ENCODE measurements at regions not wholly inside any gene's neighbourhood (a gene's known extent, or its start where the extent isn't known, plus 50 kb on each side); places are given as distances from the start of the nearest gene placed in this dataset.
A peak's percentile ranks its signal among the peaks of the same experiment; 100 is the strongest.

GRCh38 chr9:113694912-113695311, 181.2 kb upstream of the ZNF618 start:
- intact Hi-C loops (cut with DNase I), result no loop called here
- Histone ChIP-seq H3K4me1 (no peaks in the 10 kb centered on the region), H3K27me3 (ENCODE audit: low read depth) (no peaks in the 10 kb centered on the region), H3K4me3 (no peak overlapping the region), H3K9me3 (no peaks in the 10 kb centered on the region), H3K27ac (no peak overlapping the region), H3K36me3 (no peaks in the 10 kb centered on the region)
- no peak for TF ChIP-seq CTCF (IDR thresholded peaks at IDR 0.05)
- DNase-seq, result no peak
- ATAC-seq, result no peak

- H3K36me3 ChIP-seq, result no peaks in the 10 kb centered on the region
- no peaks in the 10 kb centered on the region for H3K27me3 ChIP-seq (ENCODE audit: low read depth)
- no peak for DNase-seq
- H3K27ac ChIP-seq, result no peak overlapping the region
- no peak for ATAC-seq
- H3K4me3 ChIP-seq, result no peak overlapping the region
- no peaks in the 10 kb centered on the region for H3K9me3 ChIP-seq
- intact Hi-C loops (cut with DNase I), result no loop called here
- TF ChIP-seq CTCF (IDR thresholded peaks at IDR 0.05), result no peak
- no peaks in the 10 kb centered on the region for H3K4me1 ChIP-seq
Observed at GRCh38 chr9:113695440-113695851, 180.7 kb upstream of the ZNF618 start.

GRCh38 chr9:113695901-113696300, 180.2 kb upstream of the ZNF618 start:
- Histone ChIP-seq H3K4me1 (no peaks in the 10 kb centered on the region), H3K36me3 (no peaks in the 10 kb centered on the region), H3K27ac (no peak overlapping the region), H3K4me3 (no peak overlapping the region), H3K9me3 (no peaks in the 10 kb centered on the region), H3K27me3 (ENCODE audit: low read depth) (no peaks in the 10 kb centered on the region)
- no peak for DNase-seq
- ATAC-seq, result peak in 1 of 2 donors; percentile 45
- TF ChIP-seq CTCF (IDR thresholded peaks at IDR 0.05), result no peak
- intact Hi-C loops (cut with DNase I), result no loop called here

GRCh38 chr9:113701774-113702755, 174.0 kb upstream of the ZNF618 start:
- H3K4me1 ChIP-seq, result peaks cover 8% of the 10 kb centered on the region

GRCh38 chr9:113705306-113705927, 170.7 kb upstream of the ZNF618 start:
- Histone ChIP-seq H3K9me3 (no peaks in the 10 kb centered on the region), H3K4me3 (no peak overlapping the region), H3K27me3 (ENCODE audit: low read depth) (no peaks in the 10 kb centered on the region), H3K4me1 (peaks cover 8% of the 10 kb centered on the region), H3K27ac (peak overlapping the region; percentile 9), H3K36me3 (no peaks in the 10 kb centered on the region)
- peak in 1 of 2 donors; percentile 22 for ATAC-seq
- TF ChIP-seq CTCF (IDR thresholded peaks at IDR 0.05), result no peak
- intact Hi-C loops (cut with DNase I), result no loop called here
- no peak for DNase-seq

More at GRCh38 chr9:113701774-113702755, 174.0 kb upstream of the ZNF618 start:
- H3K27me3 ChIP-seq (ENCODE audit: low read depth), result no peaks in the 10 kb centered on the region
- no peaks in the 10 kb centered on the region for H3K9me3 ChIP-seq
- no peaks in the 10 kb centered on the region for H3K36me3 ChIP-seq
- intact Hi-C loops (cut with DNase I), result no loop called here
- ATAC-seq (no peak), DNase-seq (no peak)
- H3K27ac ChIP-seq, result no peak overlapping the region
- no peak overlapping the region for H3K4me3 ChIP-seq
- TF ChIP-seq CTCF (IDR thresholded peaks at IDR 0.05), result no peak

Measured in lower lobe of right lung (tissue), 2 donors.